ENCODE measurements at regions not wholly inside any gene's neighbourhood (a gene's known extent, or its start where the extent isn't known, plus 50 kb on each side); places are given as distances from the start of the nearest gene placed in this dataset.
"Not testable (repeated sequence)": the region's sequence is repeated elsewhere in the genome, so short reads cannot be mapped to it uniquely, and the experiment has no call there.

DNA sequence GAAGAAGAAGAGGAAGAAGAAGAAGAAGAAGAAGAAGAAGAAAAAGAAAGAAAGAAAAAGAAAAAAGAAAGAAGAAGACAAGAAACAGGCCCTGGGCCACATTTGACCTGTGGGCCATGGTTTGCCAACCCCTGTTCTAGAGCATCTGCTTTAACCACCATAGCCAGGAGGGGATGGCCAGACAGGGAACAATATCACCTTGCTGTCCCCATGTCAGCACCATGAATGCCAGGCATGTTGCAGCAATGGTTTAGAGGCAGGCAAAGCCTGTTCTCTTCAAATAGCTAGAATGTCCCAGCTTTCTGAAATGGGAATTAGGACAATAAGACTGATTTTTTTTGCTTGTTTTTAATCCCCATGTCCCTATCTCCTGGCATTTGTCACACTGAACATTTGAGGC, 338.6 kb upstream of the PLET1 start:
- no peak for DNase-seq

DNA sequence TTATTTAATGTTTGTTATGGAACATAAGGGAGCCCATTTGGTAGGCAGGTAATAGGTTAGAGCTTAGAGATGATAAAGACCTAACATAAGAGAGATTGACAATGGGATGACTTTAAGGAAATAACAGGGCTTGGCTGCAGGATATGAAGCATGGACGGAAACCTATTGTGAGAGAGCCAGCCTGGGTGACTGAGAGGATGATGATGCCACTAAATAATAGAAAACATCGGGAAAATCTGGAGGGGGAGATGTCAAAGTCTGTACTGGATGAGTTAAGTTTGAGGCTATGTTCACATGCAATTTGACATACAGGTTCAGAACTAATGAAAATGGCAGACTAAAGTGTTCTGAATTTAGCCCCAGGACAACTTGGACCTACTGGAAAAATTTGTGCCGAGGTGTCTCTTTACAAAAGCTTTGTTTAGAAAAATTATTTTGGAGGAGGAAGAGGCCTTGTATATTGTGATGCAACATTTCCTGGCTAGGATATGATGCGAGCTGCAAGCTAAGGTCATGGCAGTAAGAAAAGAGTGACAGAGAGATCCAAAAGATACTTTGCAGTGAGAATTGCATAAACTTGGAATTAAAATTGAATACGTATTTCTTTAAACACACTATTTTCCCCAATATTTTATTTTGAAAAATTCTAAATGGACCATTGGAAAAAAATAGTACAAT, 339.3 kb upstream of the PLET1 start:
- DNase-seq: no peak

DNA sequence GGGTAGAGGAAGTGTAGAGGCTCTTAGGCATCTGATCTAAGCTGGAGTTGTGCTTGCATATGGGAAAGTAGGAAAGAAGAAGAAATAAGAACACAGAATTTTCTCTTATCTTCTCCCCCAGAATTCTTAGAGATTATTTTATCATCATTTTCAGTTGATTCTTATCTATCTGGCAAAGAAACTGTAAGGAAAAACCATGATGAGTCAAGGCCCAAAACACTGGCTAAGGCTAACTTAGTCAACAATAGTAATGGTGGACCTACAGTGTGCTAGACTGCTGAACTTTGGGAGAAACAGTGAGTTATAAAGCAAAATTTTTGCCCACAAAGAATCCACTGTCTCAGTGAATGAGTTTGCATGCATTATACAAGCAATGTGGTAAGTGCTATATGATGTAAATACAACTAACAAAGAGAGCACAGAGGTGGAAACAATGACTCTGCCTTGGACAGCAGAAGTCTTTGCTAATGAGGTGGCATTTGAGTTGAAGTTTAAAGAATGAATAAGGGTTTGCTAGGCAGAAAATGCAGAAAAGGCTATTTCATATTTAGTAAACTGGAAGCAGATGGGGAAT, 344.5 kb upstream of the PLET1 start:
- DNase-seq: no peak

DNA sequence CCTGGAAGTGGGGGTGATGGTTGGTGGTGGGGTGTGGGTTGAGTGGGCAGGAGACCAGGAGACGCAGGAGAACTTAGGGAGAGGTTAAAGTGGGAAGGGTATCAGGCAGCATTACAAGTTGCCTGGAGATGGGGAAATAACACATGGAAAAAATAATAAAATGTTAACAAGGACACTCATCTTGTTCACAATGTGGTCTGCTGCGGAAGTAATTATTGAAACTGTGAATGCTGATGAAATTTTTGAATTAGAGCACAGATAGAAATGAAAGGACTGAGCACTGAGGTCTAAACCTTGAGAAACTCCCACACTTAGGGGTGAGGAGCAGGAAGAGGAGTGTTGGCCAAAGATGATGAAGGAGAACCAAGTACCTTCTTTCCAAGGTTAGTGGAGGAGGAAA, 346.0 kb upstream of the PLET1 start:
- DNase-seq: no peak

DNA sequence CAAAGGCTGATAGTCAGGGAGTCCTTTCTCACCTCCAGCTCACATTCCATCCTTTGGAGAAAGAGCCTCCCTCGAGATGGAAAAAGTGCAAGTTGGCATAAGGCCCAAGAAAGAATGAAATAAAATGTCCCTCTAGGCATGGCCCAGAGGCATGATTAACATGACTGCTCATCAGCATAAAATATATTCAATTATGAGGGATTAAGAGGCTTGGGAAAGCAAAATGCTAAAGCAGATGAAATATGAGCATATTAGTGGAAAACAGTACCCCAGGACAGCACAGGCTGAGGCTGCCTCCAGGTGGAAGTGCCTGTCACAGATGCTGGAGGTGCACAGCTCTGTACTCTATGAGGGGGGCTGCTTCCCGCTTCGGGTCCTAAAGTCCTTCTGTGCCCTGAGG, 347.8 kb upstream of the PLET1 start:
- DNase-seq: no peak

DNA sequence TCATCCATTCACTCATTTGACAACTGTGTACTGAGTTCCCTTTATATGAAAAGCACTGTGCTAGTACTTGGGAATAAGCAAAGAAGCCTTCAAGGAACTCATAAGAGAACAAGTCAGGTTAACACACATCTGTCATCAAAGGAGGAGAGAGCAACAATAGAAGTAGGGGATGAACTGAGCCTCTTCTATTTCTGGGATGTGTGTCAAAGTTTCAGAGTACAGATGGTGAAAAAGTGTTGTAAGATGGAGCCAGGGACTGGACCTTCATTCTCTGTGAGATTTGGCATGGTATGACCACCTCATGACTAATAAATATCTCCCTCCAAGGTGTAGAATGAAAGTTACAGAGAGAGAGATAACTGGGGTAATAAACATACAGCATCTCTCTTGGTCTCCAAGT, 349.8 kb upstream of the PLET1 start:
- no peak for DNase-seq

DNA sequence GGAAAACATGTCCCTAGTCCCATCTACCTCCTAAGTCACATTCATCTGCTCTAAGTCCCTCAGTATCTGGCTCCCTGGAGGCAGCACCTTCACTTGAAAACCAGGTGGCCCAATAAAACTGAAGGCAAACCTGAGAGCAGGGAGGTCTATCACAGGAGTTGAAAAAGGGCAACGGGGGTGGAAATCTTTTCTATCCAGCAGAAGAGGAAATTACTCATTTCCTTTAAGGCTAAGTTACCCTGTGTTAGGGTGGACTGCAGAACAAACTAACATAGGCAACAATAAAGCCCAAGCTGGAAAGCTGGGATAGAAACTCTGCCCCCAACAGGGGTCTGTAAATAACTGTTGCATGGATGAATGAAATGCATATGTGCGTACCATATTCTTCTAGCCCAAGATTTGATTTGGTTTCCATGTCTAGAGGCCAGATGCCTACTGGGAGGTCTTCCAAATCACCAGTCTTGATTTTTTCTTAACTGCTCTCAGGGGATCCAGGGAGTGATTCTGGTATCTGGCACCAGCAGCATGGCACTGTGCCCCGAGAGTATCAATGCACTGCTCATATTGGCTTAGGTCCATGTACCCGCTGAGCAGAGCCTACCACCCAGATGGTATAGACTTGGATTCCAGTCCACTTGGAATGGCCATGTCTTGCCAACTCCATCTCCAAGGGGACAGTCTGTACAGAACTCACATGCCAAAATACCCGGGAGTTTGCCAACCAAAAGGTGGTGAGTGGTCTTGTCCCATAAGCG, 350.0 kb upstream of the NCAM1 start:
- DNase-seq: no peak

DNA sequence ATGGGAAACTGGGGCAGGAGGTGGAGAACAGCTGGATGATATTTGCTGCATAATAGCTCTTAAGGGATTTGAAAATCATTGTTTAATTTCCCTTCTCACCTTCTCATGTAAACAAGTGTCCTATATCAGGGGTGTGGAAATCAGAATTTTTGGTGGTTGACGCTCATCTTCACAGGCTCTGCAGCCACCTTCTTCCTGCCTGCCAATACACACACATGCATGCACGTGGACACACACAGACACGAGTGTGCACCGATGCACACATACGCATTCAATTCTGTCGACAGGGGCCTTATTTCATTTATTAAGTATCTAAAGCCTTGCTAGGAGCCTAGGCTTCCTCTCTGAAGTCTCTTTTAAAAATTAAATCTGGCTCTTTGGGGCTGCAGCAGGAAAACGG, 349.4 kb upstream of the NCAM1 start:
- DNase-seq: no peak

DNA sequence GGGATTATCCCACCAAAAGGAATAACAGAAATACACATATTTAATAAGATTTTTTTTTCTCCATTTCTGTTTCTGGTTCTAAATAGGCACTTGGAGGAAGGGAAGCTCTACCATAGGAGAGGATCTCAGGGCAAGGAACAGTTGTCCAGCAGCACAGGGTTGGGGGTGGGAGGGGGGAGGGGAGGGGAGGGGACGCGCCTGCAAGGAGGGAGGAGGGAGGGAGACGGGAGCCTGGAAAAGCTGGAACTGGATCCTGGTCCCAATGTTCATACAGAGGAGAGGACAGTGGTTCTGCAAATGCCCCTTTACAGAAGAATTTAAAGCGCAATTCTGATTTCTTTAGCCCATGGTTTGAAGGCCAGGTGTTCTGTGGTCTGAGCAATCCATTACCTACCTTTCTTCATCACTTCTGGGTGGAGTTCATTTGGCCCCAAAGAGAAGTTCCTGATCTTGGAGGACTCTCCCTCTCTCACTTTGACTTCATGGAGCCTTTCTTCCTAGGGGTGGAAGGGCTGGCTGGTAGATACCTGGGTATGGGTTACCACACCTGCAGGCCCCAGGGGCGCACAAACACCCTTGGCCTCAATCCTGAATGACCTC, 348.9 kb upstream of the NCAM1 start:
- DNase-seq: no peak

DNA sequence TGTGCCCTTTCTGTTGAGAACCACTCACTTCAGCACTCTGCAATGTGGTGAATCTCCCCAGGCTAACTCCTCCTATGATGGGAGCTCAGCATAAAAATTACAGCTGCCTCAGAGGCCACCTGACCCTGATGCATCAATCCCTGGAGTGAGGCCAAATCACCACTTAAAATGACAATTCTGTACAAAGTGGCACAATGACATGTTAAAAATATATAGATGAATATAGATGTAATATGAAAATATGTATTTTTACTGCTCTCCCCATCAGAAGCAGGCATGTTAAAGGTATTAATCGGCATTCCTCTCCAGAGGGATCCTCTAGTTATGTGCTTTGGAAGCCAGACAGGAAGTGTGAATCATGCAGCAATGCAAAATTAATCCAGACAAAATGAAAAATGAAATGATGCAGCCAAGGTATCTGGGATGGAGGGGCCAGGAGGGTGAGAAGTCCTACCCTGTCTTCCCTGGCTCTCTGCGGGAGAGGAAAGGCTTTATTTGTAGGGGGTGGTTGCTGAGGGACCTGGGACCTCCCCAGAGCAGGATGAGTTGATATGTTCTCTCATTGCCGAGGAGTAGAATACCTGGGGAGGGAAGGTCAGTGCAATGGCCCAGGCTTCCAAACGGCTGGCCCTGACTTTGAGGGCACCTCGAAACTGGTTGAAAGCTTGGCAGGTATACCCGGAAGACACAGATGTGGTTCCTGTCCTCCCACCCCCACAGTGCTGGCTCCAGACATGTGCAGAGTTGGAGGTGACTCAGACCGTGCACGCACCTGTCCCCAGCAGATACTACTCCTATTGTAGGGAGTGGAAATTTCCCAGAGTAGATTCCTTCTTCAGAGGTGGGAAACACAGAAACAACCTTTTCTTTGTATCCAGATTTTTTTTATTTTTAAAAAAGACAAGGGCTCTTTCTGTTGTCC, 347.9 kb upstream of the NCAM1 start:
- no peak for DNase-seq

DNA sequence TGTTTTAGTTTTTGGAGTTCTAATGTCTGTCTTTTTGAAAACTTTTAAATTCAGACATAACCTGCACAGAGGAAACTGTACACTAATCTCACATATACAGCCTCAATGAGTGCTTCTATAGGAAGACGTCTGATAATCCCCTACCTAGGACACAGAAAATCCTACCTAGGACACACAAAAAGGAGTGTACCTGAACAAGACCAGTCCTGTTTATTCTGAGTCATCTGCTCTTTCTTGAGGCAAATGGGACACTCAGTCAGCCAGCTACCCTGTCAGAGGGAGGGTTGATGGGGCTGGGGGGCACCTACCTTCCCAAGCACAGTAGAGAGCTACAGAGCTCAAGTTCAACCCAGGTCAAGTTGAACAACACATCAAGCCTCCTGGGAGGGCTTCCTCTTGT, 346.6 kb upstream of the NCAM1 start:
- no peak for DNase-seq

DNA sequence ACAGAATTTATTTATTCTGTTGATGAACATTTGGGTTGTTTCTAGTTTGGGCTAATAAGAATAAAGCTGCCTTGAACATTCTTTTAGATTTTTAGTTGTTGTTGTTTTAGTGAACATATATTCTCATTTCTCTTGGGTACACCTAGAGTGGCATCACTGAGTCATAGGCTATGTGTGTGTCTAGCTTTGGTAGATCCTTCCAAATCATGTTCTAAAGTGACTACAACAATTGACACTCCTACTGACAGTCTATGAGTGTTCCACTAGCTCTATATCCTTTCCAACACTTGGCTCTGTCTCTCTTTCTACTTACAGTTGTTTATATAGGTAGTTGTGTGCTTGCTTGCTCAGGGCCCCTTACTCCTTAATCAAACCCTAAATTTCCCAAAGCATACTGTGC, 346.0 kb upstream of the NCAM1 start:
- no peak for DNase-seq

DNA sequence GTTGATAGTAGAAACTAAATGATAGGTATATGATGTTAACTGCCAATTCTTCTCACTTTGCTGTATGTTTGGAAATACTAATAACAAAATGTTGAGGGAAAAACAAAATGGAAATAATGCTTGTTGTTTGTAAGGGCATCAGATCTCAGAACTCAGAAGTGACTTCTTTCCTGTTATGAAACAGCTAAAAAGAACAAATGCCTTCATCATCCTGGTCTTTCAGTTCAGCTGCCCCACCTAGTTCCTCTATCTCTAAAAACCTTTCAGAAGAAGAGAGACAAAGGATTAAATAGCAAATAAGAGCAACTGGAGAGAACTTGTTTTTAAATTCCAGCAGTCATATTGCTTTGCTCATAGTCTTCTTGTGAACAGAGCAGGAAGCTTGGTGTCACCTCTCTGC, 345.3 kb upstream of the NCAM1 start:
- DNase-seq: no peak

DNA sequence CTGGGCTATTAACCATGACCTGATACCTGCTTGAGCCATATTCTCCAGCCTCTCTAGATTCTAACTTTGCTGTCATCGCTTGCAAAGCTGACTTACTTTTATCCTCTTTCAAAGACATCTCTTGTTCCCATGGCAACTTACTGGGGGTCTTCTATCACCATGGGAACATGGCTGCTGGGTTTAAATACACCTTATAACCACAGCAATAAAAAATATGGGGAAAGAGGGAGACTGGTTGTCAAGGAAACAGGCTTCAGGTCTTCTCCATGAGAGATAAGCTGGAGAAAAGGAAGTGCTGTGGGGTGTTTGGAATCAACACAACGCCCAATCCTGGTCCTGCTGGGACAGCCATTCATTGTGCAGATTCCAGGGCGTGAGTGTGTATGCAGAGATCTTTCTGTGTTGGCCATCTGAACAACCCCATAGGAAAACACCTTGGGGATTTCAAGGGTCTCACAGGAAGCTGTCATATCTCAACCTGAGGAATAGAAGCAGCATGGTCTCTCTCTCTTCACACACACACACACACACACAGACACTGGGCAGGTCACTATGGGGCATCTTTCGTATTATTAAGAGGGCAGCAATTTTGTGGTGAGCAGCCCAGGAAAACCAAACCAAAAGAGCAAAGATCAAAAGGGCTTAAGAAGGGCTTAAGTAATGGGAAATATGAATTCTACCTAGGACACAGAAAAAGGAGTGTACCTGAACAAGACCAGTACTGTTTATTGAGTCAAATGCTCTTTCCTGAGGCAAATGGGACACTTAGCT, 344.7 kb upstream of the NCAM1 start:
- DNase-seq: no peak

DNA sequence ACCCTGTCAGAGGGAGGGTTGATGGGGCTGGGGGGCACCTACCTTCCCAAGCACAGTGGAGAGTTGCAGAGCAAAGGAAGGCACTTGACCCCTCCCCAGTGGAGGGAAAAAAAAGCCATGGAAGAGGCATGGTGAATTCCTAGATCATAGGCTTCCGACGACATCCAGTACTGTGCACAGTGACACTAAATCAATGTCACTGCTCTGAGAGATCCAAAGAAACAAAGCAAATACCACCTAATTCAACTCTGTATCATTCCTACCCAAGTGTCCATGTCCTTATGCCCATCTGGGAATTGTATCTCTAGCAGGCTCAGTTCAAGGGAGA, 344.2 kb upstream of the NCAM1 start:
- DNase-seq: no peak

DNA sequence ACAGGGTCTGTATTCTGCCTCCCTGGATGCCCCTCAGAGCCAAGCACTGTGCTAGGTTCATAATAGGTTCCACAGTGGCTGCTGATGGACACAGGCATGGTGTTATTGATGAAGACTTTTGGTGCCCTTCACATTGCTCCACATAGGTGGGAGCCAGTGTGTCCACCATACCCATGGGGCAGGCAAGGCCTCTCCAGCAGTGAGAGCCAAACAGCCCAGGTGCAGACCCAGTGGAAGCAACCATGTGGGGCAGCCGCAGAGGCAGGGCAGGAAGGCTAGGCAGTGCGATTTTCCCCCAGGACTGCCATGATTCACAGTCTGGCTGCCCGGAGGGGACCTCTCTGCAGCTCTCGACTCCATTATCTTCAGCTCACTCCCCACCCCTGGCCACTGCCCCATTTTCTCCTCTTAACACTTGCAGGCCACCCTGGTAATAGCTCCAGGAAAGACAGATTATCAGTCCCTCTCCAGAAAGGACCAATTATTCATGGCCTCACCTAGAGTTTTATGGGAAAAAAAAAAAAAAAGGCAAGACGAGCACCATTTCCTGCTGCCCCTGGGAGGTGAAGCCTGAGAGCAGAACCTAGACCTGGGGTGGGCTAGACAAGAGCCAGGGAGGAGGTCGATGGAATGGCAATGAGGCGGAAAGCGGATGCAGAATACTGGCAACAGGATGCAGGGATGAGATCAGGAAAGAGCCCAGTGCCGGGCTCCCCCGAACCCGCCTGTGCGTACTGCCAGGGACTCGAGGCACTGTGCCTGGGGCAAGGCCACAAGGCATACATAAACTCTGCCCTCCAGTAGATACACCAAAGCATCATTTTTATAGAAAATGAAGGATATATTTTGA, 343.0 kb upstream of the NCAM1 start:
- DNase-seq: no peak

DNA sequence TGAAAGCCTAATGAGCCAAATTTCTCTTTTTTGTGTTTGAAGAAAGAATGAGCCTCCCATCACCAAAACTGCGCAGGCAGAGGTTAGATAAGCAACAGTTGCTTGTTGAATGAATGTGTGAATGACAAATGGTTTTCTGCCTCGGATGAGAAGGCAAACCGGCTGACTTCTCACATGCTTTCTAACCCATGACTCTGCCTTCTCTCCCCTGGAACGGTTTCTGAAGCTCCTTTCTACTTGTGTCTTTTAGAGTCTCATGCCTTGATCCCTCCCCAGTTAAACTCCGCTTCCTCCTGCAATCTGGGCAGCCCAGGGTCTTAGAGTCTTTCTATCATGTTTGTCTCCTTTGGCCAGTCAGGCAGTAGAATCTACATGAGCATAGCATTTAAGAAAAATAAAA, 342.1 kb upstream of the NCAM1 start:
- no peak for DNase-seq

DNA sequence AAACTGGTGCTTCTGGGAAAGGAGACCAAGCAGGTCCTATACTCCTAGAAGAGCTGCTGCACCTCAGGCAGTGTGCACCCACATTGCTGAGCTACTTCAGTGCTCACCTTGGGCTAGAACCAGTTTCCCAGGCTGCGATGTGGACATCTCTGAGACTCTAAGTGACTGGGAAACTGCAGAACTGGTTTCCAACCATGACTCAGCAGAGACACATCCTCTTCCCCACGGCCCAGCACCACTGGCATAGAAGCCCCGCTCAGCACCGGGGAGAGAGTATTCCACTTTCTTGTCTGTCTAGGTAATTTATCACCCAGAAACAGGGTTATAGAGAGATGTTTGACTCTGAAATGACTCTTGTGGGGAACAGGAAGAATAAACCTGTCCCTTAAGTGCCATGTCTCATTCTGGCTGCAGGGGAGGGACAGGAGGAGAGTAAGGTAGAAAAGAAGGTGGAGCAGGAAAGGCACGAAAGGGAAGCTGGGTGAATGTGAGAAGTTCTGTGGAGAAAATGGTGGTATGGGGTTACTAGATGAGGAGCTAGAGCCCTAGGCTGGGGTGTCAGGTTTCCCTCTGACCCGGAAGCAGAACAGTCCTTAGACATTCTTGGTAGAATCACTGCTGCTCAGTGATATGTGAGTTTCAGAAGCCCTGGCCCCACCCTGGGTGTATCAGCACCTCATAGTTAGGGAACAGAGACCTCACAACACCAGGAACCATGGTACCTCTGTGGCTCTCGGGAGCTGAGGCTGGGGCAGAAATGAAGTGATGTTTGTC, 340.4 kb upstream of the NCAM1 start:
- no peak for DNase-seq

DNA sequence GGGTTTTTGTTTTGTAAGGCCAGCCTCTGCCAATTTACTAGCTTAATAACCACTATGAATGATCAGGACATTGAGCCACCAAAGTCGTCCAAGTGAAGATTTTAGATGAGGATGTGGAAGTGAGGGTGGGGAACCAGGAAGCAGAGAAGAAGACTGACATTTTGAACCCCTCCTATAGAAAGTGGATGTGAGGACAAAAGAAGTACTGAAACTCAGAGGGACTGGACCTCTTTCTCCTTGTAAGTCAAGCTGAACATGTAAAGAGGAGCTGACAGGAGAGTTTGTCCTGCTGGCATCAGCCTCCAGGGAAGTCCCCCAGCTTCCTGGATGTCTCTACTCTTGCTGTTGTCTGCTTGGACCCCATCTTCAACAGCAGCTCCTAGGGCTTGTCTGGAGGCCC, 338.2 kb upstream of the NCAM1 start:
- no peak for DNase-seq

DNA sequence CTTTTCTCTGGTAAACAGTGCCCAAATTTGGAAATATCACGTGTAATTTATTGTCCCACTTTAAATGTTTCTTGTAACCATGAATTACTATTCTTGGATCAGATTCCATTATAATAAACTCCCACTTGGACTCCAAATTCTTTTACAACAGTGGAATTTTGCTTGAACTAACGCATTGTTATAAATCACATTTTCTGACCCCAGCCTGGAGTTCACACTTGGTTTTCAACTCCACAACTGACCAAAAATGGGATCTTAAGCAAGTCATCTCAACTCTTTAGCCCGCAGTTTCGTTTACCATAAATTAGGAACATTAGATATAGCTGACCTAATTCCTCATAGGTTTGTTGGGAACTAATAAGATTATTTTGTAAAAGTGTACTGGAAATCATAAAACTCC, 336.8 kb upstream of the NCAM1 start:
- no peak for DNase-seq

DNA sequence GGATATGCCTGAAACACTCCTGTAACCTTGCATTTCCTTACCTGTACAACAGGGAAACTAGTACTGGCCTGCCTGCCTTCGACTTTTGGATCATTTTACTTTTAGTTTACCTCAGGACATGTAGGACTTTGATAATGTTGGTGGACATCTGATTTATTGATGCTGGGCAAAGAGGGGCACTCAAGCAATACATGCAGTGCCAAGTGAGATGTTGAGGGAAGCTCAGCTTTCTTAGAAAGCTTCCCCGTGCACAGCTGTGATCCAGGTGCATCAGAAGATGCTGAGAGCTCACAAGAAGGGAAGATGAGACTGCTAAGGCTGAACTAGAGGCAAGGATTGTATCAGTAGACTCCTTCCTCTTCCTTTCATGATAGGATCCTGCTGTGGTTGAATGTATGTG, 336.2 kb upstream of the NCAM1 start:
- DNase-seq: not testable (repeated sequence)
